Fibroblast of skin of left quadriceps (primary cell): ENCODE measurements at regions not wholly inside any gene's neighbourhood (a gene's known extent, or its start where the extent isn't known, plus 50 kb on each side); places are given as distances from the start of the nearest gene placed in this dataset.
A peak's percentile ranks its signal among the peaks of the same experiment; 100 is the strongest.
"Not testable (repeated sequence)": the region's sequence is repeated elsewhere in the genome, so short reads cannot be mapped to it uniquely, and the experiment has no call there.

Source experiments
- DNase-seq, 2 experiments: peaks; one replicate each; pipeline ENCODE4 v3.0.0-alpha.2; 2013; ENCODE audit warnings: low read depth in 2 of 2

- DNase-seq = no peak
Measured at GRCh38 chr6:115545672-115545986, 515.1 kb downstream of the FRK start.

- DNase-seq = no peak
Measured at GRCh38 chr6:115544765-115545671, 515.7 kb downstream of the FRK start.

- DNase-seq = no peak
Measured at GRCh38 chr6:115540077-115540869, 520.4 kb downstream of the FRK start.

GRCh38 chr6:115539531-115539930 lies 521.2 kb downstream of the FRK start:
- DNase-seq = no peak

GRCh38 chr6:115524821-115525220 lies 535.9 kb downstream of the FRK start:
- no peak for DNase-seq

- DNase-seq = not testable (repeated sequence)
Measured at GRCh38 chr6:115521747-115522146, 538.9 kb downstream of the FRK start.

GRCh38 chr6:115514656-115515055 lies 546.0 kb downstream of the FRK start:
- peak; percentile 86 to 88 for DNase-seq

- DNase-seq = no peak
Measured at GRCh38 chr6:115512923-115513322, 547.8 kb downstream of the FRK start.

GRCh38 chr6:115511771-115512170 lies 548.9 kb downstream of the FRK start:
- no peak for DNase-seq

- DNase-seq = not testable (repeated sequence)
Measured at GRCh38 chr6:115502432-115502831, 558.3 kb downstream of the FRK start.

- no peak for DNase-seq
Measured at GRCh38 chr6:115495184-115495583, 565.5 kb downstream of the FRK start.

- no peak for DNase-seq
Measured at GRCh38 chr6:115487331-115487730, 573.4 kb downstream of the FRK start.

- DNase-seq = no peak
Measured at GRCh38 chr6:115485400-115485799, 575.3 kb downstream of the FRK start.

GRCh38 chr6:115480543-115480942 lies 580.1 kb downstream of the FRK start:
- not testable (repeated sequence) for DNase-seq

- DNase-seq = no peak
Measured at GRCh38 chr6:115474443-115475041, 586.1 kb downstream of the FRK start.

- DNase-seq = no peak
Measured at GRCh38 chr6:115468272-115469005, 592.3 kb downstream of the FRK start.

- no peak for DNase-seq
Measured at GRCh38 chr6:115467726-115468125, 593.0 kb downstream of the FRK start.

- no peak for DNase-seq
Measured at GRCh38 chr6:115460913-115461312, 599.8 kb downstream of the FRK start.

GRCh38 chr6:115456848-115457247 lies 603.8 kb downstream of the FRK start:
- DNase-seq = no peak

- DNase-seq = no peak
Measured at GRCh38 chr6:115443825-115444478, 616.7 kb downstream of the FRK start.

- DNase-seq = no peak
Measured at GRCh38 chr6:115442323-115442722, 618.4 kb downstream of the FRK start.
